Stomach (tissue), 4 donors: ENCODE measurements at regions not wholly inside any gene's neighbourhood (a gene's known extent, or its start where the extent isn't known, plus 50 kb on each side); places are given as distances from the start of the nearest gene placed in this dataset.

Experiments
- CTCF ChIP-seq, 7 experiments: fragments of 450-650 bp in 4 of 7; fragments of 200-600 bp in 3 of 7; sonication (generic) in 3 of 7; IDR thresholded peaks; one replicate each; pipeline ENCODE4 v1.5.1; 2016 to 2019; ENCODE audit warnings: antibody characterized with exemption in 7 of 7, control low read depth in 2 of 7, mild to moderate bottlenecking in 1 of 7
- POLR2A ChIP-seq, 4 donors: fragments of 450-650 bp; IDR thresholded peaks; one replicate each; pipeline ENCODE4 v1.6.1; 2016; ENCODE audit warnings: antibody characterized with exemption in 4 of 4, control low read depth in 2 of 4, mild to moderate bottlenecking in 1 of 4, moderate library complexity in 1 of 4
- POLR2AphosphoS5 ChIP-seq, 3 donors: sonication (generic); formaldehyde crosslinking; IDR thresholded peaks; one replicate each; pipeline ENCODE4 v1.6.1; 2016; ENCODE audit warnings: antibody characterized with exemption in 3 of 3

- TF ChIP-seq CTCF (IDR thresholded peaks at IDR 0.05) (no peak), POLR2A (IDR thresholded peaks at IDR 0.05) (no peak), POLR2AphosphoS5 (IDR thresholded peaks at IDR 0.05) (no peak)
These were observed 104.8 kb upstream of the CCDC68 start for GRCh38 chr18:55064073-55064472.
